ENCODE measurements at regions not wholly inside any gene's neighbourhood (a gene's known extent, or its start where the extent isn't known, plus 50 kb on each side); places are given as distances from the start of the nearest gene placed in this dataset.

DNA sequence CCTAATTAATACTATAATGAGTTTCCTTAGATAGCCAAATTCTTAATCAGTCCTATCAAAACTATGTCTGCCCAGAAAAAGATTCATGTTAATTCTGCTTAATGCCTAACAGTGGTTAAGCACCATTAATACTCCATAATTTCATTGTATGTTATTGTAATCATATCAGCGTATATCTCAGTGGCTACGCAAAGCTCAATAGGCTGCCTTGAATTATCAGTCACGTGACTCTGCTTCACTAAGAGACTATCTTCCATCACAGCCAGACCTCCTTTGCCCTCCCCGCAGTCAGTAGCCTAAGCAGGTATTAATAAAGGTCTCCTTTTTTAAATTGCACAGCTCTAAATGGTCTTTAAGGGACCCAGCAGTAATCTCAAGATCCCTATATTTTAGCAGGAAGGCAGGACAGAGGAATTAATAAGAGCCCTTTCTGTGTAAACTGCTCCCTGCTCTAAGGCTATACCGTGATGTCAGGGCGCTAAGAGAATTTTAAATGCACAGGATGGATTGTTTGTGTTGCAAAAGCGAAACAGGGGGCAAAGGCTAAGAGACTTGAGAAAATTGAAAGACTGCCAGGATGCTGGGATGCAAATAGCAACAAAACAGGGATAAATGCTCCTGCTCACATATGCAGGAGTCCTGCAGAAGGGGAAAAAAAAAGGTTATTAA lies 215.6 kb upstream of the POU3F3 start:
- WGBS, 2 donors, result 45 to 71% methylated on average over 7 of the region's 7 CpGs
- H3K9me3 ChIP-seq, result no peaks in the 10 kb centered on the region
- TF ChIP-seq, protein P1, sequence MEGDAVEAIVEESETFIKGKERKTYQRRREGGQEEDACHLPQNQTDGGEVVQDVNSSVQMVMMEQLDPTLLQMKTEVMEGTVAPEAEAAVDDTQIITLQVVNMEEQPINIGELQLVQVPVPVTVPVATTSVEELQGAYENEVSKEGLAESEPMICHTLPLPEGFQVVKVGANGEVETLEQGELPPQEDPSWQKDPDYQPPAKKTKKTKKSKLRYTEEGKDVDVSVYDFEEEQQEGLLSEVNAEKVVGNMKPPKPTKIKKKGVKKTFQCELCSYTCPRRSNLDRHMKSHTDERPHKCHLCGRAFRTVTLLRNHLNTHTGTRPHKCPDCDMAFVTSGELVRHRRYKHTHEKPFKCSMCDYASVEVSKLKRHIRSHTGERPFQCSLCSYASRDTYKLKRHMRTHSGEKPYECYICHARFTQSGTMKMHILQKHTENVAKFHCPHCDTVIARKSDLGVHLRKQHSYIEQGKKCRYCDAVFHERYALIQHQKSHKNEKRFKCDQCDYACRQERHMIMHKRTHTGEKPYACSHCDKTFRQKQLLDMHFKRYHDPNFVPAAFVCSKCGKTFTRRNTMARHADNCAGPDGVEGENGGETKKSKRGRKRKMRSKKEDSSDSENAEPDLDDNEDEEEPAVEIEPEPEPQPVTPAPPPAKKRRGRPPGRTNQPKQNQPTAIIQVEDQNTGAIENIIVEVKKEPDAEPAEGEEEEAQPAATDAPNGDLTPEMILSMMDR (IDR thresholded peaks at IDR 0.05), result no peak
- TF ChIP-seq POLR2A (IDR thresholded peaks at IDR 0.05) (no peak), POLR2AphosphoS5 (IDR thresholded peaks at IDR 0.05) (no peak), EP300 (IDR thresholded peaks at IDR 0.05) (no peak)
- H3K36me3 ChIP-seq, result no peaks in the 10 kb centered on the region
- no peak for DNase-seq
- H3K4me1 ChIP-seq, result no peaks in the 10 kb centered on the region
- no peaks in the 10 kb centered on the region for H3K27me3 ChIP-seq
- no peak overlapping the region for H3K27ac ChIP-seq
- H3K4me3 ChIP-seq, result no peak overlapping the region
- intact Hi-C loops (cut with DNase I), result no loop called here

DNA sequence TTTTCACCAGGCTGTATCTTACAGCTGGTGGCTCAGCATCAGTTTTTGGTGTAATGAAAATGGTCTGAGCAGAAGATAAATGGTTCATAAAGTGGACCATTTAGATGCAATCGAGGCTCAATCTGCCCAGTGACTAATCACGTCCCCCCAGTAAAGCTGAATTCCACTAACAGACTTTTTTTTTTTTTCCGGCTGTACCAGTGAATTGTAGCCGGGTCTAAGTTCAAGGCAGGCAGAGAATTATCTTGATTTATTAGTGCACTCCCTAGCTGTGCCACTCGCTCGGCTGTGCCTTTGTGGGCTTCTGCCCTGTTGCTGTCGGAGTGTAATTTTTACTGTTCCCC lies 215.1 kb upstream of the POU3F3 start:
- Histone ChIP-seq H3K9me3 (no peaks in the 10 kb centered on the region), H3K36me3 (no peaks in the 10 kb centered on the region), H3K4me3 (no peak overlapping the region), H3K27ac (no peak overlapping the region), H3K4me1 (no peaks in the 10 kb centered on the region), H3K27me3 (no peaks in the 10 kb centered on the region)
- intact Hi-C loops (cut with DNase I), result no loop called here
- DNase-seq, result no peak
- WGBS, 2 donors, result 21 to 69% methylated on average over 7 of the region's 7 CpGs
- TF ChIP-seq POLR2AphosphoS5 (IDR thresholded peaks at IDR 0.05) (no peak), POLR2A (IDR thresholded peaks at IDR 0.05) (no peak), EP300 (IDR thresholded peaks at IDR 0.05) (no peak)
- TF ChIP-seq, protein P1 (IDR thresholded peaks at IDR 0.05), result no peak

DNA sequence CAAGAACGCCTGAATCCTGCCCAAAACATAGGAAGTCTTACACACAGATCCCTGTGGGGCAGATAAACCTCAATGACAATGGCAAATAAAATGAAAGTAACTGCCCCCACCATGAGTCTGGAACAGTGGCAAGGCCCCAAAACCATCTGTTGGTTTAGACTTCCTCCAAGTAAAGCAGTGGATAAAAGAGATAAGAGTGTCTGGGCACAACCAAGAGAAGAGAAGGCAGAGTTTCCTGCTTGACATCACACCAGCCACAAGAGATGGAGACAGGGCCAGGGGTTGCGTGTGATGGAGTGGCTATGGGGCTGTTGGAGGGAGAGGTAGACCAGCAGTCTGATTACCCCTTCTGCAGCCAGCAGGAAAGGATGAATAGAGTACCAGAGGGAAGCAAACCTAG lies 212.1 kb upstream of the POU3F3 start:
- Histone ChIP-seq H3K27me3 (no peaks in the 10 kb centered on the region), H3K4me3 (no peak overlapping the region), H3K4me1 (no peaks in the 10 kb centered on the region), H3K27ac (no peak overlapping the region), H3K9me3 (no peaks in the 10 kb centered on the region), H3K36me3 (no peaks in the 10 kb centered on the region)
- 46 to 64% methylated on average over 2 of the region's 2 CpGs for WGBS, 2 donors
- DNase-seq, result no peak
- intact Hi-C loops (cut with DNase I), result no loop called here
- TF ChIP-seq, protein P1 (IDR thresholded peaks at IDR 0.05), result no peak
- TF ChIP-seq POLR2A (IDR thresholded peaks at IDR 0.05) (no peak), POLR2AphosphoS5 (IDR thresholded peaks at IDR 0.05) (no peak), EP300 (IDR thresholded peaks at IDR 0.05) (no peak)

DNA sequence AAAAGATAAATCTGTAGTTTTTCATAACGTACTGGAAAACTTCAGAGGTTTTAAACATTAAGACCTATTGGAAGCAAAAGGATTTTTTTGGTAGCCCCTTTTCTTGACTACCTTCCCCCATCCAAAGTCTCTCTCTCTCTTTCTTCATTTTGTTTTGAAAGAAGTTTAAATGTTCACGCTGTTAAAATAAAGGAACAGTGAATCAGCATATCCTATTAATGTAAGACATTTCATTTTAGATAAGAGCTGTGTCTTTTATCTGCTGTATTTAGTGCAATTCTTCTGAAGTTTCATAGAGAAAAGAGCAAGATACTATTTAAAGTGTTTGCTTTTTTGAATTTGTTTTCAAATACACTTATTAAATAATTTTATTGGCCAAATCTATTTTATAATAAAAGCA lies 205.5 kb upstream of the POU3F3 start:
- 56 to 61% methylated on average over 2 of the region's 2 CpGs for WGBS, 2 donors
- Histone ChIP-seq H3K4me3 (no peak overlapping the region), H3K27ac (no peak overlapping the region), H3K9me3 (no peaks in the 10 kb centered on the region), H3K36me3 (no peaks in the 10 kb centered on the region), H3K4me1 (no peaks in the 10 kb centered on the region), H3K27me3 (no peaks in the 10 kb centered on the region)
- intact Hi-C loops (cut with DNase I), result no loop called here
- DNase-seq, result no peak
- TF ChIP-seq, protein P1 (IDR thresholded peaks at IDR 0.05), result no peak
- no peak for TF ChIP-seq EP300 (IDR thresholded peaks at IDR 0.05)
- TF ChIP-seq POLR2AphosphoS5 (IDR thresholded peaks at IDR 0.05), result no peak
- no peak for TF ChIP-seq POLR2A (IDR thresholded peaks at IDR 0.05)

DNA sequence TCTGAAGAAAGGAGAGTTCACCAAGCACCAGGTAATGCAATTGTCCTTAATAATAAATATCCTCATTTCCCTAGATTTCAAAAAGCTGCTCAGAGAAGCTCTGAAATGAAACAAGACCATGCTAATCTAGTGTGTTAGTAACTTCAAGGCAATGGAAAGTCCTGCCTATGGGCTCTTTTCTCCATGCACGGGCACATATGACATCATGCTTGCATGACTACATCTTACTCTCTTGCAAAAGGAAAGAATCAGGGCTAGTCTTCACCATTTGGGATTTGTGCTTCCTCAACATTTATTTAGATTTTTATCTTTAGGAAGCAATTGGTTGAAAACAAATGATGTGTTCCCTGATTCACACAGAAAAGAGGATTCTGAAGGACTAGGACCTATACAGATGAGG lies 204.0 kb upstream of the POU3F3 start:
- Histone ChIP-seq H3K36me3 (no peaks in the 10 kb centered on the region), H3K27ac (no peak overlapping the region), H3K4me3 (no peak overlapping the region), H3K27me3 (no peaks in the 10 kb centered on the region), H3K4me1 (no peaks in the 10 kb centered on the region), H3K9me3 (no peaks in the 10 kb centered on the region)
- no peak for DNase-seq
- WGBS, 2 donors, result 82 to 83% methylated on average over 1 of the region's 1 CpG
- intact Hi-C loops (cut with DNase I), result no loop called here
- TF ChIP-seq EP300 (IDR thresholded peaks at IDR 0.05), result no peak
